Mucosa of rectum (tissue), 2 donors: ENCODE measurements at regions not wholly inside any gene's neighbourhood (a gene's known extent, or its start where the extent isn't known, plus 50 kb on each side); places are given as distances from the start of the nearest gene placed in this dataset.

ENCODE experiments used
- H3K27ac ChIP-seq, 2 donors: one replicate each; pipeline ENCODE4 v1.7.0; 2013; ENCODE audit warnings: inconsistent platforms in 2 of 2, low read depth in 2 of 2, low read length in 2 of 2
- H3K27me3 ChIP-seq, 2 donors: one replicate each; pipeline ENCODE4 v1.7.0; 2013; ENCODE audit warnings: low read length in 2 of 2; ENCODE audit not compliant: control insufficient read depth in 2 of 2, insufficient read depth in 2 of 2
- H3K36me3 ChIP-seq, 2 donors: one replicate each; pipeline ENCODE4 v1.7.0; 2013; ENCODE audit warnings: low read length in 2 of 2; ENCODE audit not compliant: control insufficient read depth in 2 of 2, insufficient read depth in 2 of 2
- H3K4me1 ChIP-seq, 2 donors: one replicate each; pipeline ENCODE4 v1.7.0; 2013; ENCODE audit warnings: low read length in 2 of 2, mild to moderate bottlenecking in 1 of 2; ENCODE audit not compliant: control insufficient read depth in 2 of 2, insufficient read depth in 2 of 2
- H3K4me3 ChIP-seq, 2 donors: one replicate each; pipeline ENCODE4 v1.7.0; 2013; ENCODE audit warnings: low read length in 2 of 2
- H3K9ac ChIP-seq, 2 donors: one replicate each; pipeline ENCODE4 v1.7.0; 2013; ENCODE audit warnings: low read length in 2 of 2, low read depth in 1 of 2, mild to moderate bottlenecking in 1 of 2
- H3K9me3 ChIP-seq, 2 donors: one replicate each; pipeline ENCODE4 v1.7.0; 2013; ENCODE audit warnings: low read length in 2 of 2; ENCODE audit not compliant: control insufficient read depth in 2 of 2
- donor health status: healthy.
- donor health status: Normal muscosa, but diverticular disease.

DNA sequence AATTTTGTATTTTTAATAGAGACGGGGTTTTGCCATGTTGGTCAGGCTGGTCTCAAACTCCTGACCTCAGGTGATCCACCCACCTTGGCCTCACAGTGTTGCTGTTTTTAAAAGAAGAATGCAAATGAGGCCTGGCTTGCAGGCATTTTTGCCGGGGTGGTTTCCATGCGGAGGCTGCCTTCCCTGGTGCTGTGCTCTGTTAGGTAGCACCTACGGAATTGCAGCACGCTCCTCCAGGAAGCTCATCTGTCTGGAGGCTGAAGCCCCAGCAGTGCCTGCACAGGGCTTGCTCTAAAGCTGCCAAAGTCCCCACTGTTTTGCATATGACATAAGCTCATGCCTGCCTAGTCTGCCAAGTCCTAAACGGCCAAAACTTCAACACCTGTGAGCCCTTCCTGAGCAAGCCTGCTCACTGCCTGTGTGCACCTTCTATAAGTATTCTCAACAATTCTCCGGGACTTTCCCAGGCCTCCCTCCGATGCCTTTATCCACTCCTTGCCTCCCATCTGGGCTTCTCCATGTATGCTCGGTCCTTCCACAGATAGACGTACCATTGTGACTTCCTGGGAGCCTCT is 551.3 kb upstream of the RAB6C start:
- Histone ChIP-seq H3K4me3 (no peak overlapping the region), H3K9me3 (no peaks in the 10 kb centered on the region), H3K27me3 (no peaks in the 10 kb centered on the region), H3K4me1 (no peaks in the 10 kb centered on the region), H3K27ac (no peak overlapping the region), H3K9ac (no peak overlapping the region), H3K36me3 (no peaks in the 10 kb centered on the region)

DNA sequence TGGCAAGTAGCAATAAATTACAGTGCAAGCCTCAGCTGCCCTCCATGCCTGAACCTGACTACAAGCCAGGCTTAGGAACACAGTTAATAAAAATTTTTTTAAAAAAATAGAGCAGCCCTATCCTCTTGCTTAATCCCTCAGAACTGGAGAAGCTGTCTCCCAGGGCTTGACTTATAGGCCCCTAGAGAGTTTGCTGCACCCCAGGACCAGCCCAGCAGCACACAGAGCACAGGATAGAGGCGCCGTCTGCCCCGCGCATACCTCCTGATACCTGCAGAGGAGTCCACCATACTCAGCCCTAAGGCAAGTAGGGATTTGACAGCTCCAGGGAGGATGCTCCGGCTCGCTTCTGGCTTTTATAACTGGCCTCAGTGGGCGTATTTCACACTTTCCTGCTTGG is 548.6 kb upstream of the RAB6C start:
- Histone ChIP-seq H3K4me1 (no peaks in the 10 kb centered on the region), H3K9ac (no peak overlapping the region), H3K36me3 (no peaks in the 10 kb centered on the region), H3K9me3 (no peaks in the 10 kb centered on the region), H3K27me3 (no peaks in the 10 kb centered on the region), H3K27ac (no peak overlapping the region), H3K4me3 (no peak overlapping the region)

DNA sequence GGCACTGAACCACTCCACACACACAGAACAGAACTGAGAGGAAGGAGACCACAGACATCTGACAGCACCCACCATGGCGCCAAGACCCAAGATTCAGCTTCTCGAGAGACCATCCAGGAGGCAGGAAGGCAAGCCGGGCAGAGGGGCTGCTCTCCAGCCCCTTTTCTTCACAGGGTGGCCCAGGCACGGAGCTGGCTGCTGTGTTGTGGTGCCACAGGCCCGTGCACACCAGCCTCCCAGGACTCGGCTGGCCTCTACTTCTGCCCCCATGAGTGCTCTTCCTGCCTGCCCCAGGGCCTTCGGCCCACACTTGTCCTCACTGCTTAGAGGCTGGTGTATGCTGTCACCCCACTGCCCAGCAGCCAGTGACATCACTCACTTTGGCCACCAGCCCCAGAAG is 547.6 kb upstream of the RAB6C start:
- H3K9me3 ChIP-seq, result no peaks in the 10 kb centered on the region
- H3K36me3 ChIP-seq, result no peaks in the 10 kb centered on the region
- no peak overlapping the region for H3K27ac ChIP-seq
- no peak overlapping the region for H3K4me3 ChIP-seq
- H3K9ac ChIP-seq, result no peak overlapping the region
- no peaks in the 10 kb centered on the region for H3K4me1 ChIP-seq
- no peaks in the 10 kb centered on the region for H3K27me3 ChIP-seq

DNA sequence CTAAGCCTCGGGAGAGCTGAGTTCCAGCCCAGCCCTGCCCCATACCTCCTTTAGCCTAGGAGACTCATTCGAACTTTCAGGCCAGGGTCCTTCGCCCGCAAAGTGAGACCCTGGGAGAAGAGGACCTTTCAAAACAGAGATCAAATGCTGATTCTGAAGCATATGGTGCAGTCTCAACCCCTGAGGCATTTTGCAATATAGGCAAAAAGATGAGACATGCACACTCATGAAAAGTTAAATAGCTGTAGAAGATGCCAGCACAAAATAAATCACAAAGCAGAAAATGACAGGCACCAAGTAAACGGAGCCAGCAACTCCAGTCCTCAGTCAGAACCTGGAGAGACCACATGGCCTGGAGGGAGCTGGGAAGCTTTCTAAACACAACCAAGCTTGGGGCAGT is 542.7 kb upstream of the RAB6C start:
- Histone ChIP-seq H3K27ac (no peak overlapping the region), H3K27me3 (no peaks in the 10 kb centered on the region), H3K9me3 (no peaks in the 10 kb centered on the region), H3K4me3 (no peak overlapping the region), H3K9ac (no peak overlapping the region), H3K4me1 (no peaks in the 10 kb centered on the region), H3K36me3 (no peaks in the 10 kb centered on the region)

DNA sequence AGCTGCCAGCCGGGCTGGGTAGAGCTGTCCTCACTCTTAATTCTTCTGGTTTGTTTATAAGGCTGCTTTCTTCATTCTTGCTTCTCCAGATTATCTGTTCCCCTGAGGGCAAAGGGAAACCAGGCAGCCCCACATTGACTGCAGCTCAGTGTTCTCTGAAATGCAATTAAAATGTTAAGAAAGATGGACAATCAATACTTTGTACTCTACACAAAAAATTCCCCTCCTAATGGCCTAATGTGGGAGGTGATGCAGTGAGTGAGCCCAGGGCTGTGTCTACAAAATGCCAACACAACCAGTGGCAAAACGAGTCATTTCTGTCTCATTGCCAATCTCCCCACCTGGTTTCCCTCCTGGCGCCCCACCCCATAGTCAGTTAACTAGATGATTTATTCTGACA is 541.7 kb upstream of the RAB6C start:
- Histone ChIP-seq H3K4me3 (no peak overlapping the region), H3K27me3 (no peaks in the 10 kb centered on the region), H3K9me3 (no peaks in the 10 kb centered on the region), H3K36me3 (no peaks in the 10 kb centered on the region), H3K27ac (no peak overlapping the region), H3K4me1 (no peaks in the 10 kb centered on the region), H3K9ac (no peak overlapping the region)

DNA sequence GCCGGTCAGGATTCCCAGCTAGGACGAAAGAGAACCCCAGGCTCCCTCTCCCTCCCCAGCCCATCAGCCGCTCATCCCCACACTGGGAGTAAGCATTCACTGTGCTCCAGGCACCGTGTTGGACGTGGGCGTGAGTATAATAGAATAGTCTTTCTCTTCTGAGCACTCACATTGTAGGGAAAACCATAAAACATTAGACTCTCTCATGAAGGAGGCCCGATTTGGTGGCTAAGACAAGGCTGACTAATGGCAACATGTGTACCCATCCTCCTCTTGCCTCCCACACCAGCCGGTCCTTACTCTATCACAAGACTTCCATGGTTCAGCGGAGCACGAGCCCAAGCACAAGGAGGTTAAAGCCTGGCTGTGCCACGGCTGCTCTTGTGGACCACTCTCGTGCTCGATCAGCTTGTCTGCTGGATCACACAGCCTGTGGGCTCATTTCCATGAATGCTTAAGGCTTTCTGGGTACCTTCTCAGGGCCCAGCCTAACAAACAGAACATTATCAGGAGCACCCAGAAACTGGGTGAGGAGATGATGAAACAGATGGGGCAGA is 540.9 kb upstream of the RAB6C start:
- no peak overlapping the region for H3K27ac ChIP-seq
- H3K9ac ChIP-seq, result no peak overlapping the region
- H3K9me3 ChIP-seq, result no peaks in the 10 kb centered on the region
- no peaks in the 10 kb centered on the region for H3K4me1 ChIP-seq
- H3K36me3 ChIP-seq, result no peaks in the 10 kb centered on the region
- H3K4me3 ChIP-seq, result no peak overlapping the region
- no peaks in the 10 kb centered on the region for H3K27me3 ChIP-seq

DNA sequence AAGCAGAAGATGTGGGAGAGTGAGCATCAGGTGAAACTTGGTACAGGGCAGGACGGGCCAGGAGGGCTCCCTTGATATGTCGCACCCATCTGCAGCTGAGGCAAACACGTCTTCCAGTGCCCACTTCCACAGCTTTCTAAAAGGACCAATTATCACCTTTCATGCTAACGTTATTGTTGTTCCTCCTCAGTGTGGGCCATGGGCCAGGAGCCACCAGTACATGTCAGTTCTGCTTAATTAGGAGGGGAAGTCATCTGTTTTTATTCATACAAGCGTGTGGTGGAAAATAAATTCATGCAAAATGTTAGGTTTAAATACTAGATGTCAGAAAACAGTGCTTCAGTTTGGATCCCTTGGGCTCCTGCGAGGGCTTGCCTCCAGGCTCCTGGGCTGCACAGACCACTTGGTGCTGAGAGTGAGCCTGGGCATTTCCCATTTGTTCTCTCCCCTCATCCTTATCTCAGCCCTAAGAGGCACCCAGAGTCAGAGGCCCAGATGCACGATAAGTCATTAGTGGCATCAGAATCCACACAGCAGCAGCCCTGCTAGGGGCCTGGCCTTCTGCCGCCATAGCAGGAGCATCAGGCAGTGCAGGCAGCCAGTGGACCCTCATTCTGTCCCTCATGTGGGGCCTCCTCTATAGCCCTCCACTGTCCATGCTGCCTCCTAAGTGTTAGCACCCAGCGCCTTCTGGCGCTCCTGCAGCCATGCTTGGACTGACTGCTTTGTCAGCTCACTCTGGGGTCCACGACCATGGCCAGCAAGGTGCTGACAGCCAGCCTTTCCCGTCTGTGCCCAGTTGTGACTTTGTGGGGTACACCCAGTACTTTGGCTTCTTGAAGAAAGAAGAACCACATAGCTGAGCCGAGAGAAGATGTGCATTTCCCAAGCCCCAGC is 539.8 kb upstream of the RAB6C start:
- Histone ChIP-seq H3K9ac (no peak overlapping the region), H3K4me1 (no peaks in the 10 kb centered on the region), H3K27me3 (no peaks in the 10 kb centered on the region), H3K4me3 (no peak overlapping the region), H3K9me3 (no peaks in the 10 kb centered on the region), H3K36me3 (no peaks in the 10 kb centered on the region), H3K27ac (no peak overlapping the region)

DNA sequence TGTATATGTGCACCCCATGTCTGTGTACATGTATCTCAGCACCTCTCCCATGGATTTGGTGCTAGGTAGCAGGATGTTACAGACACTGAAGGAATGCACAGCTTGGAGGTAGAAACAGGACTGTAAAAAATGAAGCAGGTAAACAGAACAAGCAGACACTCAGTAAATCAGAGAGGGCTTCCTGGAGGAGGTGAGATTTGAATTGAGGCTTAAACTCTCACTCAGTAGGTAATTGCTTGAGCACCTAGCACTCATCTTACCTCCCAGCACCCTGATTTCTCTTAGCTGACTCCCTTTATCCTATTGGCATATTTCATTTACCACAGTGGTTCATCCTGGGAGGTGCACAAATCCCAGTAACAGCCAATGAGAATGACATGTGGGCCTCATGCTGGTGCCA is 537.9 kb upstream of the RAB6C start:
- Histone ChIP-seq H3K4me1 (no peaks in the 10 kb centered on the region), H3K27ac (no peak overlapping the region), H3K9me3 (no peaks in the 10 kb centered on the region), H3K36me3 (no peaks in the 10 kb centered on the region), H3K9ac (no peak overlapping the region), H3K4me3 (no peak overlapping the region), H3K27me3 (no peaks in the 10 kb centered on the region)

DNA sequence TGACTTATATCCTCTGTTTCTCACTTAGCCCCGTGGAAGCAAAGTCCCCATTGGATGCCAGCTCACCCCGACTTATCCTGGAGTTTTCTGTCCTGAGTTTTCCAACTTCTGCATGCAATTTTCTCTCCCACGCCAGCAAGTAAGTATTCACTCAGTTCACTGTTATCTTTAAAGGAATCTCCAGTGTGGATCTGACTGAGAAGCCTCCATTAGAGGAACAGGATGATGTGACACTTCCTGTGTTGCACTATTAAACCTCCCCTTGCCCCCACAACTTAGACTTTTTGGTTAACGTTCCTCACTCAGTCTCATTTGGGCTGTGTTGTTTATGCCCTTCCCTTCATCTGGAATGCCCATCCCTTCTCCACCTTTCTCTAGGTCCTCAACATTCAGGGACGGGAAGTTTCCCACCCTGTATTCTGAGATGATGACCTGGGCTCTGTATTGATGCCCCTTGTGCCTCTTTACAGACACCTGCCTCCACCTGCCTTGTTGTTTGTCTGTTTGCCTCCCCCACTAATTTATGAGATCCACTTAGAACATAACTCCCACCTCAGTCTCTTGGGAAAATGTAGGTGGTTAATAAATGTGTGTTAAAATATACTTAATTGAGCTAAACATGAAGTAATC is 536.1 kb upstream of the RAB6C start:
- Histone ChIP-seq H3K27ac (no peak overlapping the region), H3K4me1 (no peaks in the 10 kb centered on the region), H3K36me3 (no peaks in the 10 kb centered on the region), H3K4me3 (no peak overlapping the region), H3K9me3 (no peaks in the 10 kb centered on the region), H3K27me3 (no peaks in the 10 kb centered on the region), H3K9ac (no peak overlapping the region)
